ENCODE measurements at regions not wholly inside any gene's neighbourhood (a gene's known extent, or its start where the extent isn't known, plus 50 kb on each side); places are given as distances from the start of the nearest gene placed in this dataset.

- TF ChIP-seq CTCF (IDR thresholded peaks at IDR 0.05; ENCODE audit: borderline replicate concordance, extremely low read depth, low read length, poor library complexity, severe bottlenecking) (no peak), EZH2 (IDR thresholded peaks at IDR 0.05; ENCODE audit: borderline replicate concordance, low read depth, low read length, severe bottlenecking) (no peak)
These were observed 53.2 kb downstream of the RIN2 start for GRCh38 chr20:19811231-19811630.

Measured in DND-41 (cell line).